ENCODE measurements at regions not wholly inside any gene's neighbourhood (a gene's known extent, or its start where the extent isn't known, plus 50 kb on each side); places are given as distances from the start of the nearest gene placed in this dataset.

- TF ChIP-seq CTCF (IDR thresholded peaks at IDR 0.05) (no peak), POLR2AphosphoS5 (IDR thresholded peaks at IDR 0.05; ENCODE audit: insufficient read depth in 1 of 2, low read depth in 1 of 2) (no peak), POLR2A (IDR thresholded peaks at IDR 0.05) (no peak)
These were observed 196.5 kb upstream of the ATP11B start for GRCh38 chr3:182596676-182597410.

All from vagina (tissue), 2 donors.